Glomerular endothelial cell (primary cell): ENCODE measurements at regions not wholly inside any gene's neighbourhood (a gene's known extent, or its start where the extent isn't known, plus 50 kb on each side); places are given as distances from the start of the nearest gene placed in this dataset.
A peak's percentile ranks its signal among the peaks of the same experiment; 100 is the strongest.

ENCODE experiments used
- DNase-seq: peaks from one replicate; pipeline ENCODE4 v3.0.0-alpha.2; 2011; ENCODE audit warnings: low read depth, low spot score; ENCODE audit errors: extremely low read depth

- DNase-seq, result no peak
Observed at GRCh38 chr3:107970993-107971580, 119.7 kb downstream of the CD47 start.

- peak; percentile 87 for DNase-seq
Observed at GRCh38 chr3:107969994-107970819, 120.6 kb downstream of the CD47 start.

DNA sequence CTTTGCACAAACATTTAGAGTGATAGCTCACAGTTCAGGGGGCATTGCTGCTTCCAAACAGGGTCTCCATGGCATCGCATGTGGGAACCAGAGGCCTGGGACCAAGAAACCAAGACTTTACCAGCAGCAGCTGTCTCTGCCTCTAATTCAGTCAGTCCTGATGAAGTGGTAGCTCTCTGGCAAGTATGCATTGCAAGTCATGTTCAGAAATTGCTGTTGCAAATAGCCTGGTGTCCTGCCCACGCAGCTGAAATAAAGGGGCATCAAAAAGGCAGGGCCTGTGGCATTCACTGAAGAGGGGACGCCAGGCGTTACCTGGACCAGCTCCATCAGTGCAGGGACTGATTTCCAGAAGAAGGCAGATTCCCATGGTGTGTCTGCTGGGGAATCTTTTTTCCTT lies 121.3 kb downstream of the CD47 start:
- DNase-seq, result no peak

DNA sequence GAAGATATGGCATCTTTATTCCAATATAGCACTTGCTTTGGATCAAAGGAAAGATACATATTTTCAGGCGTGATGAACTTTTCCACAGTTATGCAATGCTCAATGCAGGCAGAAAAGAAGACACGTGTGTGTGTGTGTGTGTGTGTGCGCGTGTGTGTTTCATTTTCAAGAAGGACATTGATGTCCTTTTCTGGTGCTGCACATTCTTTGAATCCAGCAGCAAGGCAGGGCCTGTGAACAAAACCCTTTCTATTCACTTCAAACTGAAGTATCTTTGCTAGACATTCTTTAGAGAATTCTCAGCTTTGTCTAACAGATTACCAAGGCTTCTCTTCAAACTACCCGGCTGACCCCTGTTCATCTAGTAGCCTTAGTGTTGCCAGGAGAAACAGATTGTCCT lies 124.6 kb downstream of the CD47 start:
- DNase-seq, result no peak

DNA sequence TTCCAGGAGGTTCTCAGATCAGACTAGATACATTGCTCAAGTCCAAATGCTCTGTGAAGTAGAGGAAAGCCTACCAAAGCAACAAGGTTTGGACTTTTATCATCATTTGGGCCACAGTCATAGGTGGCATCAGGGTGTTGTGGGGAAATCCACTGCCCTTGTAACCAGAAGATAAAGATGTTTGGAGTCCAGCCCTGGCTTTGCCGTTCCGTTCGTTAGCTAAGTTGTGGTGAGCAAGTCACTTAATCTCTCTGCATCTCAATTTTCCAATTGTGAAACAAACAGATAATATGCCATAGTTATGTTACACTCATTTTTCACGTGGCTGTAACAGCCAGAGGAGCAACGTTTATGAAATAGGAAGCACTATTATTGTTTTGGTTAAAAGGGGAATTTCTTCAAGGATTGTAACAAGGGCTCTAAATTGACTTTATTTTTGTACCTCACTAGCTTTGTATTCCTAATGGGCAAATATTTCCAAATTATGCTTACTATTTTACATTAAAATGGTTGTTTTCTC lies 125.6 kb downstream of the CD47 start:
- no peak for DNase-seq

- DNase-seq, result no peak
Observed at GRCh38 chr3:107963581-107963980, 127.2 kb downstream of the CD47 start.

DNA sequence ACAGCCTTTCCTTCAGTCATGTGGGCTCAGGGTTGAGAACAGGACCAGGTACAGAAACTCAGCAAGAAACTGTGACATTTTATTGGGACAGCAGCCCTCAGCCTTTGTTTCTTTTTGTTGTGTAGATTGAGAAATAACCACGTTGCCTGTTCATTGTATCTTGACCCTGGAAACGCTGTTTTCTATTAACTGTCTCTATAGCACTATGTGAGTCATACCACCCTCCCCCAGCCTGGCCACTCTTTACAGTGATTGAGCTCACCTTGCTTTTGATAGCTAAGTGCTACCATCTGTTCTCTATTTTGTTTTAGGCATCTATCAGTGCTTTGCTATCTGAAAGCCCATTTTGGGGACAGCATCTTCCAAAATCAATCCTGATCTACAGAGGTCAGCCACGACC lies 127.9 kb downstream of the CD47 start:
- DNase-seq, result no peak

DNA sequence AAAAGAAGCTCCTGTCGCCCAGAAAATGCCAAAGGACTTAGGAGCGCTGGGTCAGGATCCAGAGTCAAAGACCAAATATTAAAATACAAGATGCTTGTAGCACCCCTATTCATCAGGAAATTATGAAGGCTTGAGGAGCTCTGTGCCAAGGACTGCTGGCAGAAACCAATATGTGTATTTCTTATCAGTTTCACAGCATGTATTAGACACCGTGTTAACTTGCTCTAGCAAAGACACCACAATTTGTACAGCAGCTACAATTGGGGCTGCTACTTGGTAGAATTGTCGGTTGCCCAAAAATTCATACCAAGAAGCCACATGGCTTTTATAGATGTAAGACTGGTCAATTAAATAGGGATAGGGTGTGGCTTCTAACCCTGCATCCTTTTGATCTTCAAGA lies 128.8 kb downstream of the CD47 start:
- no peak for DNase-seq

GRCh38 chr3:107959550-107960154 lies 131.2 kb downstream of the CD47 start:
- DNase-seq, result no peak

DNA sequence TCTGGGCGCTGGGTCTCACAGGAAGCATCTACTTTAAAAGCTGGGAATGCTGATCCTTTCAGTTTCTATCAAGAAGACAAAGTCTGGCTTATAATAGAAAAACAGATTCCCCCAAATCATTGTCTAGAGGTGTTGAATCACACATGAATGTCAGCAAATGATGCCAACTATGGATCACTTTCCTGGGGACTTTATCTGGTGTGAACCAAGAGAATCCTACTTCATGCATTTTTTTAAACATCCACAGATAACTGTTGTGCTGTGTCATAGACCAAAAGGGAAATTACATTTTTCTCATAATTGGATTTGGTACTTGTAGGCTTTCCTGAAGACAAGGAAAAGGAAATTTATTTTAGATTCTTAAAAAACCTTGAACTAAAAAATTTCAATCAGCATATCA lies 132.7 kb downstream of the CD47 start:
- DNase-seq, result no peak

DNA sequence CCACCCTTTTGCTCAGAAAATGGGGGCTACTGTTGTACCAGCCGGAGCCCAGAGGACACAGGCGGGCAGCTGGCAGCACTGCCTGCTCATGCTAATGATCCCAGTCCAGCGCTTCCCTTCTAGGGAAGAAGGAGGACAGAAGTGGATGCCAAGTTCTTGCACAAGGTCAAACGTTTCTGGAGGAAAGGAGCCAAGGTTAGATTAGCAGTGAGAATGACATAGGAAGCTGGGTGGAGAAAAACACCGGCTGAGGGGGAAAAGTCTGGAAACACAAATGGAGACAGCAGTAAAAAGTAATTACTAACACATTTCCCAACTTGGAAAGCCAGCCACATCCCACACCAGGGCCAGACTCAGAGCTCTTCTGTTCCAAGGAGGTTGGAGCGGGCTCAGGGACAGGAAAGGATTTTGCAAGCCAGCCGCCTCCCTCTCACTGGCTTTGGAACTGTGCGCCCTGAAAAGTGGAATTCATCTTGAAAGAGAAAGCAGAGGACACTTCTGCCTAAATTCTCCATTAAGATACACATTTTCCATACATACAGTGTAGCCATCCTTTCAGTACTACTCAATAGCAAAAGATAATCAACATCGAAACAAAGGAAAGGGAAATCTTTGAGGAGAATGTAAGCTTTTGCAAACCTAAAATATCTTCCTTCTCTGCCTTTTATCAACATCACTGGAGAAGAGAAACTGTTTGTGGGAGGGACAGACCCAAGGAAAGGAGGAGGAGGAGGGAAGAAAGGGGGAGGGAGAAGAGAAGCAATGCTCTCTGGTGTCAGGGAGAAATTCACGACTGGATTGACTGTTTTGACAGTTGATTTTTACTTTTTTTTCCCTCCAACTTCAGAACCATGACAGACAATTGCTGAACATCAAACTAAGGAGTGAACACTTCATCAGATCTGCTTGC lies 133.6 kb downstream of the CD47 start:
- DNase-seq, result no peak

- DNase-seq, result no peak
Observed at GRCh38 chr3:107954845-107955244, 136.0 kb downstream of the CD47 start.

DNA sequence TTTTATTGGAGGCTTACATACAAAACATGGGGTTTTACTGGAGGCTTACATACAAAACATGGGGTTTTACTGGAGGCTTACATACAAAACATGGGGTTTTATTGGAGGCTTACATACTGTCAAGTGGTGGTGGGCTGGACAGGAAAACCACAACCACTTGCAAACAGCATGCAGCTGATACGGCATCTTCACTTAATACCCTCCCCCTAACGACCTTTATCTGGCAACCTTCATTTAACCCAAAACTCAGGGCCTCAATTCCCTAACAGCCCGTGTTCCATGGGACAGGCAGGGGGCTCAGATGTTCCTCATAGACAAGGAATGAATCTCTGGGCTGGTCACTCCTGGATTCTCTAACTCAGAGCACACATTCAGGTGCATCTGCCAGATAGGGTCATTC lies 137.1 kb downstream of the CD47 start:
- no peak for DNase-seq

DNA sequence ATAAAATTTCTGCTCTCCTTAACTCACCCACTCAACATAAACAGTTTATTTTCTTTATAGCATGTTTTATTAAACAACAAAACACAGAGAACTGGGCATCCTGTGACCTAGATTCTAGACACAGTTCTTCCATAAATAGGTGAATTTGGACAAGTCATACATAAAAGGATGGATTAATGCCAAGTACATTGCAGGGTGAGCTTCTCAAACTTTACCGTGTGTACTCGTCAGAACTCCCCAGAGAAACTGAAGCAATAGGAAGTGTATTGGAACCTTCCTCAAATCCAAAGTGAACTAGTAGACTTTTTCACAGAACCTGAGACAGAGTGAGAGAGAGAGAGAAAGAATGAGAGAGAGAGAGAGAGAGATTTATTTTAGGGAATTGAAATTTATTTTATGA lies 139.7 kb downstream of the CD47 start:
- no peak for DNase-seq

GRCh38 chr3:107950417-107950816 lies 140.4 kb downstream of the CD47 start:
- no peak for DNase-seq

DNA sequence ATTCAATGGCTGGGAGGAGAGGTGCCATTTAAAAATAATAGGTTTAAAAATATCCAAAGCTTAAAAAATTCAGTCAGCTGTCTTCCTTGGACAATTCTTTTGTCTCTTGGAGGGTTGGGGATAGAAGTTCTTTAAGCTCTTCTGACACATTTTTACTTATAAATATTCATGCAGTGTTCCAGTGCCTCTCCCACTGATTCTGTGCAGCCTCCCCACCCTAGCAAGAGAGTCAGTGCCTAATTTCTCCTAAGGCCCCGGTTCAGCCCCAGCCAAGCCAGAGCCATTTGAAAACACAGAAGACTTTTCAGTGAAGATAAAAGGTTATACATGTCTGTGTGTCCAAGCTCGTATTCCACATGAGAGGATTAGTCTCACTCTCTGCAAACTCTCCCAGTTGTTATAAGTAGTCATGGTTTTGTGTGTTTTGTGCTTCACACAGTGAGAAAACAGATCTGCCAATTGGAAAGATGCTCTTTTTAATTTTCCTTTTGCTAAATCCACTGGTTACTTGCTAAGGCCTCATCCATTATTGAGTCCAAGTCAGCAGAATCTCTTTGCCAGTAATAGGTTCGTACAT lies 141.3 kb downstream of the CD47 start:
- DNase-seq, result no peak

- no peak for DNase-seq
Observed at GRCh38 chr3:107947203-107947602, 143.6 kb downstream of the CD47 start.

GRCh38 chr3:107946700-107947099 lies 144.1 kb downstream of the CD47 start:
- no peak for DNase-seq

- no peak for DNase-seq
Observed at GRCh38 chr3:107945417-107946094, 145.3 kb downstream of the CD47 start.
